Right atrium auricular region (tissue), 2 donors: ENCODE measurements at regions not wholly inside any gene's neighbourhood (a gene's known extent, or its start where the extent isn't known, plus 50 kb on each side); places are given as distances from the start of the nearest gene placed in this dataset.
"Not testable (repeated sequence)": the region's sequence is repeated elsewhere in the genome, so short reads cannot be mapped to it uniquely, and the experiment has no call there.

Experiments used
- DNase-seq: peaks from one replicate; pipeline ENCODE4 v3.0.0-alpha.2; 2019; ENCODE audit warnings: low spot score
- H3K27ac ChIP-seq, 2 donors: fragments of 200-600 bp; sonication (generic); 1 replicate in 1 of 2; 2 replicates in 1 of 2; pipeline ENCODE4 v1.5.1; 2016 to 2019
- H3K27me3 ChIP-seq, 2 donors: fragments of 200-600 bp; sonication (generic); one replicate each; pipeline versions ENCODE4 v1.5.1 to v1.6.0; 2017 to 2019
- H3K36me3 ChIP-seq: fragments of 200-600 bp; sonication (generic); one replicate; pipeline ENCODE4 v1.5.1; 2016
- H3K4me1 ChIP-seq, 2 donors: fragments of 200-600 bp; sonication (generic); one replicate each; pipeline versions ENCODE4 v1.5.1 to v1.6.0; 2017 to 2019
- H3K4me3 ChIP-seq, 2 donors: fragments of 200-600 bp; sonication (generic); 1 replicate in 1 of 2; 2 replicates in 1 of 2; pipeline ENCODE4 v1.5.1; 2017 to 2019; ENCODE audit warnings: mild to moderate bottlenecking in 1 of 2, moderate library complexity in 1 of 2
- H3K9me3 ChIP-seq, 2 donors: fragments of 200-600 bp; sonication (generic); one replicate each; pipeline ENCODE4 v1.5.1; 2019
- TF ChIP-seq, protein P1 (sequence below), 2 donors: fragments of 200-600 bp; sonication (generic); IDR thresholded peaks; one replicate each; pipeline ENCODE4 v1.5.1; 2019; ENCODE audit warnings: antibody characterized with exemption in 2 of 2

- no peak for DNase-seq
- no peaks in the 10 kb centered on the region for H3K36me3 ChIP-seq
- TF ChIP-seq, protein P1, sequence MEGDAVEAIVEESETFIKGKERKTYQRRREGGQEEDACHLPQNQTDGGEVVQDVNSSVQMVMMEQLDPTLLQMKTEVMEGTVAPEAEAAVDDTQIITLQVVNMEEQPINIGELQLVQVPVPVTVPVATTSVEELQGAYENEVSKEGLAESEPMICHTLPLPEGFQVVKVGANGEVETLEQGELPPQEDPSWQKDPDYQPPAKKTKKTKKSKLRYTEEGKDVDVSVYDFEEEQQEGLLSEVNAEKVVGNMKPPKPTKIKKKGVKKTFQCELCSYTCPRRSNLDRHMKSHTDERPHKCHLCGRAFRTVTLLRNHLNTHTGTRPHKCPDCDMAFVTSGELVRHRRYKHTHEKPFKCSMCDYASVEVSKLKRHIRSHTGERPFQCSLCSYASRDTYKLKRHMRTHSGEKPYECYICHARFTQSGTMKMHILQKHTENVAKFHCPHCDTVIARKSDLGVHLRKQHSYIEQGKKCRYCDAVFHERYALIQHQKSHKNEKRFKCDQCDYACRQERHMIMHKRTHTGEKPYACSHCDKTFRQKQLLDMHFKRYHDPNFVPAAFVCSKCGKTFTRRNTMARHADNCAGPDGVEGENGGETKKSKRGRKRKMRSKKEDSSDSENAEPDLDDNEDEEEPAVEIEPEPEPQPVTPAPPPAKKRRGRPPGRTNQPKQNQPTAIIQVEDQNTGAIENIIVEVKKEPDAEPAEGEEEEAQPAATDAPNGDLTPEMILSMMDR (IDR thresholded peaks at IDR 0.05): no peak
- H3K4me3 ChIP-seq: no peak overlapping the region
- H3K27me3 ChIP-seq: no peaks in the 10 kb centered on the region
- no peaks in the 10 kb centered on the region for H3K9me3 ChIP-seq
- no peaks in the 10 kb centered on the region for H3K4me1 ChIP-seq
- no peak overlapping the region for H3K27ac ChIP-seq
These were observed 1362.8 kb downstream of the XPNPEP1 start for GRCh38 chr10:108560488-108560887.

DNA sequence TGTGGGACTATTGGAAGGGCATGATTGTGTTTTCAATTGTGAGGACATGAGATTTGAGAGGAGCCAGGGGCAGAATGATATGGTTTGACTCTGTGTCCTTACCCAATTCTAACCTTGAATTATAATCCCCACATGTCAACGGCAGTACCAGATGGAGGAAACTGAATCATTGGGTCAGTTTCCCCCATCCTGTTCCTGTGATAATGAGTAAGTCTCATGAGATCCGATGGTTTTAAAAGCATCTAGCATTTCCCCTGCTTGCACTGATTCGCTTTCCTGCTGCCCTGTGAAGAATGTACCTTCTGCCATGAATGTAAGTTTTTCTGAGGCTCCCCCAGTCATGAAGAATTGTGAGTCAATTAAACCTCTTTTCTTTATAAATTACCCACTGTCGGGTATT, 1367.1 kb downstream of the XPNPEP1 start:
- DNase-seq: no peak
- TF ChIP-seq, protein P1 (IDR thresholded peaks at IDR 0.05): no peak
- Histone ChIP-seq H3K4me3 (no peak overlapping the region), H3K9me3 (no peaks in the 10 kb centered on the region), H3K27ac (no peak overlapping the region), H3K36me3 (no peaks in the 10 kb centered on the region), H3K4me1 (no peaks in the 10 kb centered on the region), H3K27me3 (no peaks in the 10 kb centered on the region)

DNA sequence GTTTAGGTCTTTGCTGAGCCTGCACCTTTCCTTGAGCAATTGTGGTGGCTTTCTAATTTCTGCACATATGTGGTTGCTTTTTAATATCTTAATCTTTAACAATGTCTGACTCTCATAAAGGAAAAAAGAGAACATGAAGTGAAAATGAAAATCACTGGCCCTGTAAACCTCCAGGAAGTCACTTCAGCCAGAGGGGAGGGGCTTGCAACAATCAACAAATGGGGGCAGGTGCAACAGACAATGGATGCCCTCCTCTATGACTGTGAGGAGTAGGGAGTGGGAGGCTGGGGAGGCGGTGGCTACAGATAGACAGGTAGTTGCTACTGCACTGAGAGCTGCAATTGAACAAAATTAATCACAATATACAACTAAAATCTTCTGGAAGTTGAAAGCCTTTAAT, 1377.4 kb downstream of the XPNPEP1 start:
- Histone ChIP-seq H3K27me3 (no peaks in the 10 kb centered on the region), H3K4me3 (no peak overlapping the region), H3K36me3 (no peaks in the 10 kb centered on the region), H3K4me1 (no peaks in the 10 kb centered on the region), H3K9me3 (no peaks in the 10 kb centered on the region), H3K27ac (no peak overlapping the region)
- DNase-seq: no peak
- TF ChIP-seq, protein P1 (IDR thresholded peaks at IDR 0.05): no peak

GRCh38 chr10:108544500-108545120, 1378.7 kb downstream of the XPNPEP1 start:
- TF ChIP-seq, protein P1 (IDR thresholded peaks at IDR 0.05): peak; percentile 54 to 77
- DNase-seq: no peak

GRCh38 chr10:108533551-108533950, 1369.0 kb upstream of the SORCS1 start:
- not testable (repeated sequence) for H3K27ac ChIP-seq, H3K4me3 ChIP-seq, H3K36me3 ChIP-seq, H3K9me3 ChIP-seq, H3K27me3 ChIP-seq, H3K4me1 ChIP-seq, DNase-seq

More at GRCh38 chr10:108544500-108545120, 1378.7 kb downstream of the XPNPEP1 start:
- Histone ChIP-seq H3K9me3 (no peaks in the 10 kb centered on the region), H3K4me1 (no peaks in the 10 kb centered on the region), H3K27ac (no peak overlapping the region), H3K4me3 (no peak overlapping the region), H3K27me3 (no peaks in the 10 kb centered on the region), H3K36me3 (no peaks in the 10 kb centered on the region)

DNA sequence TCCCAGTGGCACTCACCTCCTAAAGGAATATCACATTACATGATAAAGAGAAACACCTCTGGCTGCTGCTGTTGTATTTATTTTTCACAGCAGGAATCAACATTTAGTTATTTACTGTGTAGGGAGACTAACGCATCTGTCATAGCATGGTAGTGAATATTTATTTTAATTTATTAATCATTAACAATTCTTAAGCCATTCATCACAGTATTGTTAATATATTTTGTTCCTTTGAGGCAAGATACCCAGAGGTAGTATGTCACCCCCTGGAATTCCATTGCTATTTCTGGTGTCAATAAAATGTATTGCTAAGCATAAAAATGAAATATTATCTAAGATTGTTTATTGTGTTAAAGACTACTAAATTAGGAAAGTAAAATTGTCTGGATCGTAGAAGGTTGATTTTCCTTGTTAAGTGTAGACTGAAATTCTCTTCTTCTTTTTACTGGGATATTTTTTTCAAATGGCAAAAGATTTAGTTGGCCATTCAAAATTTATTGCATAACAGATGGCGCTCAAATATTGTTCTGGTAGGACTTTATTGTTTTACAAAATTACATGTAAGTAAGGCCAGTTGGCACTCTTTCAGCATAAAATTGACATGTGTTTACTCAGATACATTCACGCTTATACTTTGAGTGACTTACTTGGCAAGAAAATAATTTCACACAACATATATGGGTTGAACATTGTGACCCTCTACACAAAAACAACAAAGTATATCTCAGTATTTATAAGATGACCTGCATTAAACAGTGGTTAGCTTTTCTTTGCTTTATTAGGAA, 1358.7 kb upstream of the SORCS1 start:
- TF ChIP-seq, protein P1 (IDR thresholded peaks at IDR 0.05): no peak
- DNase-seq: no peak
- no peaks in the 10 kb centered on the region for H3K9me3 ChIP-seq
- no peaks in the 10 kb centered on the region for H3K27me3 ChIP-seq
- H3K36me3 ChIP-seq: no peaks in the 10 kb centered on the region
- H3K4me3 ChIP-seq: no peak overlapping the region
- H3K27ac ChIP-seq: no peak overlapping the region
- H3K4me1 ChIP-seq: no peaks in the 10 kb centered on the region
